HEK293 (cell line): ENCODE measurements at regions not wholly inside any gene's neighbourhood (a gene's known extent, or its start where the extent isn't known, plus 50 kb on each side); places are given as distances from the start of the nearest gene placed in this dataset.

Experiments used
- KLF7 ChIP-seq: fragments of 450-650 bp; formaldehyde crosslinking; IDR thresholded peaks from 2 replicates; pipeline ENCODE4 v1.5.1; 2016; ENCODE audit warnings: missing biosample characterization, missing genetic modification characterization, borderline replicate concordance
- ZBTB21 ChIP-seq: fragments of 450-650 bp; formaldehyde crosslinking; IDR thresholded peaks from 2 replicates; pipeline ENCODE4 v1.5.1; 2017; ENCODE audit warnings: missing biosample characterization, missing genetic modification characterization
- ZNF558 ChIP-seq: fragments of 450-650 bp; formaldehyde crosslinking; IDR thresholded peaks from 2 replicates; pipeline ENCODE4 v1.5.1; 2016; ENCODE audit warnings: missing biosample characterization, missing genetic modification characterization
- ZNF707 ChIP-seq: fragments of 450-650 bp; formaldehyde crosslinking; IDR thresholded peaks from 2 replicates; pipeline ENCODE4 v1.5.1; 2016; ENCODE audit warnings: missing biosample characterization, missing genetic modification characterization
- TF ChIP-seq, protein P1 (sequence below): fragments of 450-650 bp; formaldehyde crosslinking; IDR thresholded peaks from 2 replicates; pipeline ENCODE4 v1.5.1; 2016; ENCODE audit warnings: missing biosample characterization, missing genetic modification characterization
- TF ChIP-seq, protein P2 (sequence below): fragments of 450-650 bp; formaldehyde crosslinking; IDR thresholded peaks from 2 replicates; pipeline ENCODE4 v1.5.1; 2016; ENCODE audit warnings: missing biosample characterization, missing genetic modification characterization

DNA sequence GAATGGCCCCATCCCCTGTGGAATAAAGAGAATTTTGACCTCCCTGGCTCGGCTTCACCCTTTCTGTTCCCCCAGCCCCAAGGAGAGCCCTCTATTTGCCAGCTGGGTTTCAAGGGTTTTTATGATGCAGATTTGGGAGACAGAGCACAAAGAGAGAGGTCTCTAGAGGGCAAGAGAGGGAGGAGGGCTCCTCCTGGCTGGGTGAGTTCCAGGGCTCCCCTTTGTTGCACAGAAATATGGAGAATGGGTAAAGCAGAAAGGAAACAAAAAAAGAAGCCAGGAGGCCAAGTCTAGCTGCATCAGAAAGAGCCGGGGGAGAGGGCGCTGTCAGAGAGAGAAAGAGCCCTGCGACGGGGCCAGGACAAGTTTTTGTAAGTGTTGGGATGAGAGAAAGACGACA is 319.6 kb upstream of the RTL1 start:
- TF ChIP-seq, protein P1, sequence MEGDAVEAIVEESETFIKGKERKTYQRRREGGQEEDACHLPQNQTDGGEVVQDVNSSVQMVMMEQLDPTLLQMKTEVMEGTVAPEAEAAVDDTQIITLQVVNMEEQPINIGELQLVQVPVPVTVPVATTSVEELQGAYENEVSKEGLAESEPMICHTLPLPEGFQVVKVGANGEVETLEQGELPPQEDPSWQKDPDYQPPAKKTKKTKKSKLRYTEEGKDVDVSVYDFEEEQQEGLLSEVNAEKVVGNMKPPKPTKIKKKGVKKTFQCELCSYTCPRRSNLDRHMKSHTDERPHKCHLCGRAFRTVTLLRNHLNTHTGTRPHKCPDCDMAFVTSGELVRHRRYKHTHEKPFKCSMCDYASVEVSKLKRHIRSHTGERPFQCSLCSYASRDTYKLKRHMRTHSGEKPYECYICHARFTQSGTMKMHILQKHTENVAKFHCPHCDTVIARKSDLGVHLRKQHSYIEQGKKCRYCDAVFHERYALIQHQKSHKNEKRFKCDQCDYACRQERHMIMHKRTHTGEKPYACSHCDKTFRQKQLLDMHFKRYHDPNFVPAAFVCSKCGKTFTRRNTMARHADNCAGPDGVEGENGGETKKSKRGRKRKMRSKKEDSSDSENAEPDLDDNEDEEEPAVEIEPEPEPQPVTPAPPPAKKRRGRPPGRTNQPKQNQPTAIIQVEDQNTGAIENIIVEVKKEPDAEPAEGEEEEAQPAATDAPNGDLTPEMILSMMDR (tag by site-specific recombination) = no peak
- no peak for TF ChIP-seq ZNF558
- no peak for TF ChIP-seq ZNF707
- no peak for TF ChIP-seq KLF7 (tag by site-specific recombination)
- TF ChIP-seq, protein P2, sequence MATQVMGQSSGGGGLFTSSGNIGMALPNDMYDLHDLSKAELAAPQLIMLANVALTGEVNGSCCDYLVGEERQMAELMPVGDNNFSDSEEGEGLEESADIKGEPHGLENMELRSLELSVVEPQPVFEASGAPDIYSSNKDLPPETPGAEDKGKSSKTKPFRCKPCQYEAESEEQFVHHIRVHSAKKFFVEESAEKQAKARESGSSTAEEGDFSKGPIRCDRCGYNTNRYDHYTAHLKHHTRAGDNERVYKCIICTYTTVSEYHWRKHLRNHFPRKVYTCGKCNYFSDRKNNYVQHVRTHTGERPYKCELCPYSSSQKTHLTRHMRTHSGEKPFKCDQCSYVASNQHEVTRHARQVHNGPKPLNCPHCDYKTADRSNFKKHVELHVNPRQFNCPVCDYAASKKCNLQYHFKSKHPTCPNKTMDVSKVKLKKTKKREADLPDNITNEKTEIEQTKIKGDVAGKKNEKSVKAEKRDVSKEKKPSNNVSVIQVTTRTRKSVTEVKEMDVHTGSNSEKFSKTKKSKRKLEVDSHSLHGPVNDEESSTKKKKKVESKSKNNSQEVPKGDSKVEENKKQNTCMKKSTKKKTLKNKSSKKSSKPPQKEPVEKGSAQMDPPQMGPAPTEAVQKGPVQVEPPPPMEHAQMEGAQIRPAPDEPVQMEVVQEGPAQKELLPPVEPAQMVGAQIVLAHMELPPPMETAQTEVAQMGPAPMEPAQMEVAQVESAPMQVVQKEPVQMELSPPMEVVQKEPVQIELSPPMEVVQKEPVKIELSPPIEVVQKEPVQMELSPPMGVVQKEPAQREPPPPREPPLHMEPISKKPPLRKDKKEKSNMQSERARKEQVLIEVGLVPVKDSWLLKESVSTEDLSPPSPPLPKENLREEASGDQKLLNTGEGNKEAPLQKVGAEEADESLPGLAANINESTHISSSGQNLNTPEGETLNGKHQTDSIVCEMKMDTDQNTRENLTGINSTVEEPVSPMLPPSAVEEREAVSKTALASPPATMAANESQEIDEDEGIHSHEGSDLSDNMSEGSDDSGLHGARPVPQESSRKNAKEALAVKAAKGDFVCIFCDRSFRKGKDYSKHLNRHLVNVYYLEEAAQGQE (tag by site-specific recombination) = no peak
- no peak for TF ChIP-seq ZBTB21
